Daoy (cell line): ENCODE measurements at regions not wholly inside any gene's neighbourhood (a gene's known extent, or its start where the extent isn't known, plus 50 kb on each side); places are given as distances from the start of the nearest gene placed in this dataset.
A peak's percentile ranks its signal among the peaks of the same experiment; 100 is the strongest.

ENCODE experiments used
- DNase-seq: peaks from one replicate; pipeline ENCODE4 v3.0.0-alpha.2; 2015; ENCODE audit warnings: low read depth

- no peak for DNase-seq
These were observed 356.0 kb upstream of the CADM1 start for GRCh38 chr11:115860246-115860645.

GRCh38 chr11:115848611-115849010 is 344.4 kb upstream of the CADM1 start:
- DNase-seq = no peak

- no peak for DNase-seq
These were observed 343.9 kb upstream of the CADM1 start for GRCh38 chr11:115848080-115848479.

GRCh38 chr11:115845872-115846271 is 341.7 kb upstream of the CADM1 start:
- DNase-seq = no peak

- DNase-seq = no peak
These were observed 339.5 kb upstream of the CADM1 start for GRCh38 chr11:115843685-115844084.

- DNase-seq = no peak
These were observed 338.9 kb upstream of the CADM1 start for GRCh38 chr11:115843111-115843510.

- DNase-seq = no peak
These were observed 315.8 kb upstream of the CADM1 start for GRCh38 chr11:115820026-115820425.

- DNase-seq = no peak
These were observed 314.8 kb upstream of the CADM1 start for GRCh38 chr11:115819014-115819413.

- DNase-seq = no peak
These were observed 313.7 kb upstream of the CADM1 start for GRCh38 chr11:115817844-115818468.

GRCh38 chr11:115808351-115808940 is 304.2 kb upstream of the CADM1 start:
- DNase-seq = no peak

GRCh38 chr11:115806056-115806455 is 301.8 kb upstream of the CADM1 start:
- DNase-seq = no peak

- no peak for DNase-seq
These were observed 299.0 kb upstream of the CADM1 start for GRCh38 chr11:115803073-115803740.

GRCh38 chr11:115802641-115803040 is 298.4 kb upstream of the CADM1 start:
- DNase-seq = no peak

GRCh38 chr11:115792903-115793302 is 288.7 kb upstream of the CADM1 start:
- no peak for DNase-seq

- DNase-seq = no peak
These were observed 283.1 kb upstream of the CADM1 start for GRCh38 chr11:115787302-115787701.

GRCh38 chr11:115784796-115785521 is 280.7 kb upstream of the CADM1 start:
- DNase-seq = peak; percentile 67

- no peak for DNase-seq
These were observed 276.6 kb upstream of the CADM1 start for GRCh38 chr11:115780646-115781362.

GRCh38 chr11:115778928-115779650 is 274.9 kb upstream of the CADM1 start:
- no peak for DNase-seq

- DNase-seq = no peak
These were observed 272.7 kb upstream of the CADM1 start for GRCh38 chr11:115776916-115777315.

GRCh38 chr11:115775846-115776245 is 271.6 kb upstream of the CADM1 start:
- DNase-seq = no peak

- no peak for DNase-seq
These were observed 270.5 kb upstream of the CADM1 start for GRCh38 chr11:115774756-115775155.
